ENCODE measurements at regions not wholly inside any gene's neighbourhood (a gene's known extent, or its start where the extent isn't known, plus 50 kb on each side); places are given as distances from the start of the nearest gene placed in this dataset.

DNA sequence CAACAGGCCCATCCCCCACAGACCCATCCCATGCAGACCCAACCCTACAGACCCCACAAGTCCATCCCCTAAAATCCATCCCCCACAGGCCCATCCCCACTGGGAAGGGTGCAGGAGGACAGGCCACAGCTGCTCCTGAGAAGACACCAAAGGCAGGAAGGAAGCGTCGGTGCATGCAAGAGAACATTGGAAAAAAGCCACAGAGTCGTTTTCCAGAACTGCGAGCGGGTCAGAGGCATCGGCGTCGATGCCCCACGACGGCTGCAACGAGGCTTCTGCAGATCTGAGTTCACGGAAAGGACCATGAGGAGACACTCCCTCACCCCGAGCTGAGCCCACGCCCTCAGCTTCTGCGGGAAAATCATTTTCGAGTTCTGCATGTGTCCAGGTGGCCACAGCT lies 59.6 kb upstream of the GALNT9 start:
- Histone ChIP-seq H3K4me3 (ENCODE audit: low read length) (no peak overlapping the region), H3F3A (ENCODE audit: control insufficient read depth, insufficient read depth) (no peaks in the 10 kb centered on the region), H3K79me2 (ENCODE audit: control insufficient read depth, low read length) (no peaks in the 10 kb centered on the region), H3K4me1 (ENCODE audit: control insufficient read depth, low read length) (no peaks in the 10 kb centered on the region), H4K20me1 (ENCODE audit: control insufficient read depth, insufficient read depth, low read depth, low read length) (no peaks in the 10 kb centered on the region), H3K9me2 (replicated peaks; ENCODE audit: control insufficient read depth, low read length) (no peaks in the 10 kb centered on the region), H3K27me3 (ENCODE audit: control insufficient read depth, low read length) (no peaks in the 10 kb centered on the region), H3K9me3 (ENCODE audit: control insufficient read depth, insufficient read depth, low read length) (no peaks in the 10 kb centered on the region), H3K27ac (ENCODE audit: low read depth, low read length) (no peak overlapping the region), H3K4me2 (ENCODE audit: low read length) (no peak overlapping the region), H3K36me3 (ENCODE audit: control insufficient read depth, low read length) (no peaks in the 10 kb centered on the region)
- no peak for TF ChIP-seq EZH2phosphoT487 (IDR thresholded peaks at IDR 0.05; ENCODE audit: borderline replicate concordance, low read length)
- TF ChIP-seq CTCF (IDR thresholded peaks at IDR 0.05; ENCODE audit: low read depth, low read length, poor library complexity, severe bottlenecking): no peak

- H3F3A ChIP-seq (ENCODE audit: control insufficient read depth, insufficient read depth): no peaks in the 10 kb centered on the region
- H3K9me3 ChIP-seq (ENCODE audit: control insufficient read depth, insufficient read depth, low read length): no peaks in the 10 kb centered on the region
- no peaks in the 10 kb centered on the region for H3K27me3 ChIP-seq (ENCODE audit: control insufficient read depth, low read length)
- no peaks in the 10 kb centered on the region for H3K79me2 ChIP-seq (ENCODE audit: control insufficient read depth, low read length)
- H3K4me2 ChIP-seq (ENCODE audit: low read length): no peak overlapping the region
- H3K4me3 ChIP-seq (ENCODE audit: low read length): no peak overlapping the region
- no peak overlapping the region for H3K27ac ChIP-seq (ENCODE audit: low read depth, low read length)
- H3K4me1 ChIP-seq (ENCODE audit: control insufficient read depth, low read length): no peaks in the 10 kb centered on the region
- no peaks in the 10 kb centered on the region for H3K9me2 ChIP-seq (replicated peaks; ENCODE audit: control insufficient read depth, low read length)
- no peaks in the 10 kb centered on the region for H3K36me3 ChIP-seq (ENCODE audit: control insufficient read depth, low read length)
- TF ChIP-seq EZH2phosphoT487 (IDR thresholded peaks at IDR 0.05; ENCODE audit: borderline replicate concordance, low read length): no peak
- no peaks in the 10 kb centered on the region for H4K20me1 ChIP-seq (ENCODE audit: control insufficient read depth, insufficient read depth, low read depth, low read length)
These were observed 59.1 kb upstream of the GALNT9 start for GRCh38 chr12:132388379-132389015.

- Histone ChIP-seq H3K27me3 (ENCODE audit: control insufficient read depth, low read length) (no peaks in the 10 kb centered on the region; the same call in 1 of the 2 replicates), H3K9me2 (replicated peaks; ENCODE audit: control insufficient read depth, low read length) (no peaks in the 10 kb centered on the region), H3F3A (ENCODE audit: control insufficient read depth, insufficient read depth) (no peaks in the 10 kb centered on the region), H3K27ac (ENCODE audit: low read depth, low read length) (no peak overlapping the region), H3K4me3 (ENCODE audit: low read length) (no peak overlapping the region), H3K4me2 (ENCODE audit: low read length) (no peak overlapping the region), H3K79me2 (ENCODE audit: control insufficient read depth, low read length) (no peaks in the 10 kb centered on the region), H4K20me1 (ENCODE audit: control insufficient read depth, insufficient read depth, low read depth, low read length) (no peaks in the 10 kb centered on the region), H3K9me3 (ENCODE audit: control insufficient read depth, insufficient read depth, low read length) (no peaks in the 10 kb centered on the region), H3K36me3 (ENCODE audit: control insufficient read depth, low read length) (no peaks in the 10 kb centered on the region), H3K4me1 (ENCODE audit: control insufficient read depth, low read length) (no peaks in the 10 kb centered on the region)
- TF ChIP-seq EZH2phosphoT487 (IDR thresholded peaks at IDR 0.05; ENCODE audit: borderline replicate concordance, low read length) (no peak), CTCF (IDR thresholded peaks at IDR 0.05; ENCODE audit: low read depth, low read length, poor library complexity, severe bottlenecking) (no peak)
These were observed 57.6 kb upstream of the GALNT9 start for GRCh38 chr12:132386926-132387497.

Data from DOHH2 (cell line).